Brain pericyte (primary cell): ENCODE measurements at regions not wholly inside any gene's neighbourhood (a gene's known extent, or its start where the extent isn't known, plus 50 kb on each side); places are given as distances from the start of the nearest gene placed in this dataset.
"Not testable (repeated sequence)": the region's sequence is repeated elsewhere in the genome, so short reads cannot be mapped to it uniquely, and the experiment has no call there.

Experiments
- DNase-seq: peaks from one replicate; pipeline ENCODE4 v3.0.0-alpha.2; 2012; ENCODE audit warnings: low read depth, low spot score

DNA sequence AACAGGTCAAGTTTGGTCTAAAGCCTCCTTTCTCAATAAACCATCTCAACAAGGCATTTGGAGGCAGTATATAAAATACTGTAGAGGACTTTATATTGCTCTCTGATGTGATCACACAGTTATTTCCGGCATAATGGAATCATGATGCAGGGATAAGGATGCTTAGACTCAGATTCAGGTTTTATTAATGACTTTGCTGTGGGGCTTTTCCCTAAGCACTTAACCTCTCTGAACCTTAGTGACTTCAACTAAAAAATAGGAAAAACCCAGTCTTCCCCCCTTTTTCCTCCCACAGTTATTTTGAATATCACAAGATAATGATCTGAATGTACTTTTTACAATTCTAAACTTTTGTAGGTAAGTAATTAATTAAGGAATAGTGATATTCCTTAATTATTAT lies 94.8 kb upstream of the TENM4 start:
- no peak for DNase-seq

DNA sequence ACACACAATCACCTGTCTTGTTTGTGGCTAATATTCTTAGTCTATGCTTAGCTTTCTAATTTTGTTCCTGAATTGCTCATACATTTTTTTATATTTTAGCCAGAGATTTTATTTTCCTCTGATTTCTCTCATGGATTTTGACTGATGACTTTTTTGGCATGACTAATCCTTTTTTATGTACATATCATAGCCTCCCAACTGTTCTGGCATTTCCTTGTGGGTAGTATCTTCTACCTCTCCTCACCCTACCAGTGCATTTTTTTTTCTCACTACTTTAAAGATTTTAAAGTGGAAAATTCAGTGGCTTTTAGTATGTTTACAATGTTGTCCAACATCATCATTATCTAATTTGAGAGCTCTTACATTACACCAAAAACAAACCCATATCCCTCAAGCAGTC lies 84.4 kb upstream of the TENM4 start:
- no peak for DNase-seq

GRCh38 chr11:79522626-79523025 lies 81.8 kb upstream of the TENM4 start:
- no peak for DNase-seq

DNA sequence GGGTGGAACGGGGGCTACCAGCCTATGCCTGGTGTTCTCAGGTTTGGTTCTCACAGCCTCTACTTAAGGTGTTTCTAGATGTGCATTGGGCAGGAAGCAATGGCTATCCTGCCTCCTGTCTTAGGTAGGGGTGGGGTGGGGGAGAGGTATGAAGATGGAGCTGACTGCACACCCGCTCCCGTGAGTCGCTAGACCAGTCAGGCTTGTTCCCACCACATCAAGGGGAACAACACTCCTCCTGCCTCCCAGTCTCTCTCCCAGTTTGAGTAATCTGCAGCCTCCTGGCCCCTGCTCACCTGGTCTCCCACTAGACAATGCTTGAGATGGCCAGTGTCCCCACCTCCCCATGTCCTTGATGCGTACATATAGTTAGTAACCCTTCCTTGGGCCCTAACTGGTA lies 79.3 kb upstream of the TENM4 start:
- DNase-seq: no peak

- no peak for DNase-seq
These were observed 75.0 kb upstream of the TENM4 start for GRCh38 chr11:79515781-79516180.

GRCh38 chr11:79514695-79515094 lies 73.9 kb upstream of the TENM4 start:
- DNase-seq: no peak

GRCh38 chr11:79514290-79514689 lies 73.5 kb upstream of the TENM4 start:
- no peak for DNase-seq

DNA sequence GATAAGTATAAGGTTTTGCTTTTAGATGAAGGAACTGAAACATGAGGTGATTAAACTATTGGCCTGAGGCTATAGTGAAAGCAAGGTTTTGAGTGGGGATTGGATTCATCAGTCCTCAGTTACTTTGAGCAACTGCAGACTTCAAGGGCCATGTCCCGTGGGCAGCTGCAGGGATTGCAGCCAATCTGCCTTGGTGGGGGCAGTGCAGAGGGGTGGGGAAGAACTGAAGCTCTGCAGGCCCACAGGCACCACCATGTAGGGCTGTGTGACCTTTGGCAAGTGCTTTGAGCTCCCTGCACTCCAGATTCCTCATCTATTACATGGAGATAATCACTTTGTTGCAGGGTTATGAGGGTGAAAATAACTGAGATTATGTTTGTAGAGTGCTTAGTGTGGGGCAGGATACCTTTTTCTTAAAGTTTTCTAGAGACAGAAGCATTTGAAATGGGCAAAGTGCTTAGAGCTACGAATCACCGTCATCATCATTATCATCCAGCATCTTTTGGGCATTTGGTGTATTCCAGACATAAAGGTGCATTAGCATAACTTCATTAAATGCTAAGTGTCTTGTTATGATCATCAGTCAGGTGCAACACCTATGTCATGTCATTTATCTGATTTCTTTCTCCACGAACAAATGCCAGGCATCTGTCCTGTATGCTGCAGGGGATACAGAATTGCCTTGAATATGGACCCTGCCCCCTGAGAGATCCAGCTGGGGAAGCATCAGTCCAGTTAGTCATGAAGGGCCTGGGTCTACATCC lies 72.1 kb upstream of the TENM4 start:
- no peak for DNase-seq

DNA sequence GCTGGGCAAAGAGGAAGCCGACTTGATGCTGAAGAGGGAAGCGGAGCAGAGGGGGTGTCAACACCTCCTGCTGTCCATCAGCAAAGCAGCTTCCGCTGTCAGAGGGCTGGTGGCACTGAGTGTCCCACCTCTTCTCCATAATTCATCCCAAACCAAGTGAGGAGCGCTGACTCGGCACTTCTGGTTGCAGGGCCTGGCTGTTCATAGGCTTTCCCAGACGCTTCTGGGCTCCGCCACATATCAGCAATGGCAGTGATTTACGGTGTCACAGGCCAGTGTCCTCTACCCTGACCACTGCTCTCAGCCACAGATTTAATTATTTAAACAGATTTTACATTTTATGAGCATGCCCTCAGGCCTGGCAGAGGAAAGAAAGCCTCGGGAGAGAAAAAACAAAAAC lies 70.1 kb upstream of the TENM4 start:
- no peak for DNase-seq

- DNase-seq: no peak
These were observed 67.6 kb upstream of the TENM4 start for GRCh38 chr11:79508461-79508860.

DNA sequence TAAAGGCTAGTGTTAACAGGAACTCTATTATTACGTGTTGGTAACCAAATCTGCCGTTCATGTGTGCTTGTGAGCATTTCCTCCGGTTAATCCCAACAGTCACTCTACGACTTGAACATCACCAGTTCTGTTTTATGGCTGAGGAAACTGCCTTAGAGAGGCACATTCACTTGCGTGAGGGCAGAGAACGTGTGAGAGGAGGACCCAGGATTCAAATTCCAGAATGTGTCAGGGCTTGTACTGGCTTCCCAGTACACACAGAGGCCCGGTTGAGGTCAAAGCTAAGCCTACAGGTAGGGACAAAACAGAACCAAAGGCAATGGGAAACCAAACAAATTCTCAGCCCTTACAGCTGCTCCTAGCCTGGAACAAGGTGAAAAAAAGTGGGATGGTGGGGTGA lies 66.9 kb upstream of the TENM4 start:
- no peak for DNase-seq

GRCh38 chr11:79506734-79507344 lies 66.0 kb upstream of the TENM4 start:
- no peak for DNase-seq

DNA sequence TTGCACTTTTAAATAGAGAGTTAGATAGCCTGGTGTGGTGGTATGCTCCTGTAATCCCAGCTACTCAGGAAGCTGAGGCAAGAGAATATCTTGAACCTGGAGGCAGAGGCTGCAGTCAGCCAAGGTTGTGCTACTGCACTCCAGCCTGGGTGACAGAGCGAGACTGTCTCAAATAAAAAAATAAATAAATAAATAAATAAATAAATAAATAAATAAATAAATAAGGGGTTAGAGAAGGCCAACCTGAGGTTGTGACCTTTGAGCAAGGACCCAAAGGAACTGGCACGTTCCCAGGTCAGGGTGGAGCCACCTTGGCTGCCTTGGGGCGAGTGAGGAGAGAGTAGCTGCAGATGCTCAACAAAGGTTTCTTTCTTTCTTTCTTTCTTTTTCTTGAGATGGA lies 65.3 kb upstream of the TENM4 start:
- no peak for DNase-seq

- DNase-seq: no peak
These were observed 62.2 kb upstream of the TENM4 start for GRCh38 chr11:79503028-79503427.

DNA sequence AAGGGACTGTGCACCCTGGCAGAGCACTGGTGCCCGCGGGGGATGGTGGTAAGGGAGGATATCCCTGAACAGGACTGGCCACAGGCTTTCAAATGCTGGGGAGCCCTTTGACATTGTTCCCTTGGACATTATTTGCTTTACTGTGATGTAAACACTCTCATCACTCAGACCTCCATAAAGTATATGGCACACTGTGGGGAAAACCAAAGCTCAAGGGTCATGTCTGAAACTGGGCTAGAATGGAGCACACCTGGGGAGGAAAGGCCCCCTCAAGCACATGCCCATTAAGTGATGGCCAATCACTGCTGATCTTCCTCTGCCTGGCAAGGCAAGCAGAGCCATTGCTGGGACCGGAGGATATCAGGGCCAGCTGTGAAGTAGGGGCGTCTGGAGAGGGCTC lies 60.9 kb upstream of the TENM4 start:
- no peak for DNase-seq

DNA sequence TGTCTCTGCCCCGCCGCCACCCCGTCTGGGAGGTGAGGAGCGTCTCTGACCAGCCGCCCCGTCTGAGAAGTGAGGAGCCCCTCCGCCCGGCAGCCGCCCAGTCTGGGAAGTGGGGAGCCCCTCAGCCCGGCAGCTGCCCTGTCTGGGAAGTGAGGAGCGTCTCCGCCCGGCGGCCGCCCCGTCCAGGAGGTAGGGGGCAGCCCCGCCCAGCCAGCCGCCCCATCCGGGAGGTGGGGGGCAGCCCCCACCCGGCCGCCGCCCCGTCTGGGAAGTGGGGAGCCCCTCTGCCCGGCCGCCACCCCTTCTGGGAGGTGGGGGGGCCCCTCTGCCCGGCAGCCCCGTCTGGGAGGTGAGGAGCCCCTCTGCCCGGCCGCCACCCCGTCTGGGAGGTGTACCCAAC lies 59.1 kb upstream of the TENM4 start:
- not testable (repeated sequence) for DNase-seq

- DNase-seq: no peak
These were observed 57.8 kb upstream of the TENM4 start for GRCh38 chr11:79498667-79499066.

DNA sequence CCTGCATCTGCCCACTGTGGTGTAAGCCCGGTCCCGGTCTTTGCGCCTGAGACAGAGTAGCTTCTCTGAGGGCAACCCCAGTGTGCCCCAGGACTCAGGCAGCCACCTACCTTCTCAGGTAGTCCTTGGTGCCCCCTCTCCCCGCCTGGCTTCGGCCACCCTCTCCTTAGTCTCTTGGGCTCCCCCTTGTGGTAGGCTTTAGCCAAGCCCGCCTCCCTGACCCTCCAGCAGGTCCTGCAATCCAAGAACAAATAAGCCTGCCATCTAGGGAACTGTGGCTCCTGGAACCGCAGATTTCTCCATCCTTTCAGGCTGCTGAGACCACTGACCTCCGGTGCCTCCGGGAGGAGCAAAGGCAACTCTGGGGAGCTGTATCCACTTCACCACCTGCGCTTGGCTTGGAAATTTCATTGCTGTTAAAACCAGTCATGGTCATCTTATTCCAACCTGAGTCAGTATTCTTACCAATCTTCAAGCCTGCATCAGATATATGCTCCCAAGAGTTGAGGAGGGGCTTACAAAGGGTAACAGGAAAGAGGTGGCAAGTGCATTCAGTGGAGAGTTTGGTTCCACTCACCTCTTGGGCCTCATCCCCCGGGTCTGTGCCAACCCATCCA lies 52.8 kb upstream of the TENM4 start:
- DNase-seq: no peak

DNA sequence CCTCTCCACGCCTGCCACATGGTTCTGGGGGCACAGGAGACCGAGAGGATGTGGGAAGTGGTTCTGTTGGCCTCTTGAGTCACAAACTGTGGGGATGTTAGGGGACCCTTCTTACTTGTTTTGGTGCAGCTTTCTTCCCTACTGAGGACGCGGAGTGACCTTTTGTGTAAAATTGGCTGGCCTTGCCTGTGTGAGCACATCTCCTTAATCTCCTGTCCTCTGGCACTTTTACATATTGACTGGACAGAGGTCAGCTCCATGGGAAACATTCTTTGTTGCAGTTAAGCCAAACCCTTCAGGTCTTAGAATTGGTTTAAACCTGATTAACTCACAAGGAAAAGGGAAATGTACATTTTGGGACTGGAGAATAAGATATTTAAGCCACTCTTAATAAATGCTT lies 51.2 kb upstream of the TENM4 start:
- no peak for DNase-seq
